ENCODE measurements at regions not wholly inside any gene's neighbourhood (a gene's known extent, or its start where the extent isn't known, plus 50 kb on each side); places are given as distances from the start of the nearest gene placed in this dataset.

DNA sequence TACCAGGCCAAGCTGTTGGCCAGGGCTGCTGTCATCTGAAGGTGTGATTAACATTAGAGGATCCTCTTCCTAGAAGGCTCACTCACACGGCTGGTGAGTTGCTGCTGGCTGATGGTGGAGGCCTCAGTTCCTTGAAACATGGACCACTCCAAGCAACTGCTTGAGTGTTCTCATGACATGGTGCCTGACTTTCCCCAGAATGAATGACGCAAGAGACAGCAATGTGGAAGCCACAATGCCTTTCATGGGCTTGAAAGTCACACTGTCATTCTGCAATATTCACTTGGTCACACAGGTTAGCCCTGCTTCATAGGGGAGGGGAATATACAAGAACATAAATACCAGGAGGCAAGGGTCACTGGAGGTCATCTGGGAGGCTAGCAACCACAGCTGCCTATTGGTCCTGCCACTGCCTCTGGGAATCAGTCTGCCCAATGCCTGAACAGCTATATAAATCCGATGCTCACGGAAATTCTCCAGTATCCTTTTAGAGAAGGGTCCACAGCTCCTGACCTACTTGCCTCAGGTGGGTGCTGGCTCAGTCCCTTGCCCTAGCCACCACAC is 97.1 kb upstream of the MAML3 start:
- peaks cover 49% of the 10 kb centered on the region for H3K4me1 ChIP-seq (ENCODE audit: insufficient read depth, low read length, poor library complexity, severe bottlenecking)
- H3K4me3 ChIP-seq (ENCODE audit: low read length, poor library complexity, severe bottlenecking) = no peak overlapping the region
- no peak overlapping the region for H2AFZ ChIP-seq (ENCODE audit: low read length)
- H3K9me3 ChIP-seq (ENCODE audit: insufficient read depth, low read depth, low read length) = no peaks in the 10 kb centered on the region
- no peak overlapping the region for H3K9ac ChIP-seq (ENCODE audit: low read depth, low read length, poor library complexity, severe bottlenecking)
- no peaks in the 10 kb centered on the region for H3K36me3 ChIP-seq (ENCODE audit: insufficient read depth, low read length)
- H4K20me1 ChIP-seq (ENCODE audit: insufficient read depth, low read length, poor library complexity, severe bottlenecking) = no peaks in the 10 kb centered on the region
- no peaks in the 10 kb centered on the region for H3K27me3 ChIP-seq (ENCODE audit: insufficient read depth, low read length, poor library complexity, severe bottlenecking)
- no peaks in the 10 kb centered on the region; the same call in 1 of the 2 replicates for H3F3A ChIP-seq (ENCODE audit: low read depth)
- H3K4me2 ChIP-seq (ENCODE audit: low read depth, low read length, poor library complexity, severe bottlenecking) = no peak overlapping the region
- H3K9me2 ChIP-seq (replicated peaks; ENCODE audit: low read depth, low read length) = no peaks in the 10 kb centered on the region
- H3K79me2 ChIP-seq (ENCODE audit: insufficient read depth, low read length) = no peaks in the 10 kb centered on the region
- no peak for TF ChIP-seq CTCF (conservative IDR thresholded peaks at IDR 0.05; ENCODE audit: low read length)
- no peak for TF ChIP-seq EZH2phosphoT487 (IDR thresholded peaks at IDR 0.05; ENCODE audit: borderline replicate concordance)

DNA sequence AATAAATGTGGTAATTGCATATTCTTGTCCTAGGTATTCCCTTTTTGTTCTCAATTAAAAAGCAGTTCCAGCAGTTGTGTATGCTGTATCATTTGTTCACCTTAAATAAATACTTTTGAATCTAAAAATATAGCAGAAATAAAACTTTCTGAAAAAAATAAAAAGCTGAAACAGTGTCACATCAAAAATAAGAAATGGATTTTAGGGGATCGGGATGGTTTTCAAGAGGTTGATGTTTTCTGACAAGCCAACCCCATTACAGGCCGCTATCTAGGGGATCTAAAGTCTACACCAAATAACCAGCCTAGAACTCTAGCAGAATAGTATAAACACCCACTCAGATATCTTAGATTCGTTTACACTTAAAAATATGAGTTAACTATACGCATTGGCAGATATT is 95.4 kb upstream of the MAML3 start:
- H3K36me3 ChIP-seq (ENCODE audit: insufficient read depth, low read length) = no peaks in the 10 kb centered on the region
- peak overlapping the region; percentile 55; the same call in 1 of the 2 replicates for H2AFZ ChIP-seq (ENCODE audit: low read length)

DNA sequence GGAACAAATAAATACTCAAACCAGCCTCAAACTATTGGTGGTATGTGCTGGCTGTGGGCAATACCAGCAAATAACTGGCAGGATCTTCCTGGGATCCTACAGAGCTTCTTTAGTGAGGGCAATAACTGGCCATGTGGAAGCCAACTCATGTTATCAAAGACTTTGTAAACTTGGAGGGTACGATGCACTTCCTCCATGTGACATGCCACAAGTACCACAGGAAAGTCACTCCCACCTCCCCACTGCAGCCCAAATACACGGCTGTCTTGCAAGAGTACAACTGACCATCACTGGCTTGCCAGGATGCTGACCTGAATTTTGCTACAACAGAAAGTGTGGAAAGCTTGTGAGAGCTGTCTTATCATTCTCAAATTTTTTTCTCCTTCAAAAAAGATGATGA is 93.3 kb upstream of the MAML3 start:
- Histone ChIP-seq H3K4me1 (ENCODE audit: insufficient read depth, low read length, poor library complexity, severe bottlenecking) (peaks cover 68% of the 10 kb centered on the region), H3K27me3 (ENCODE audit: insufficient read depth, low read length, poor library complexity, severe bottlenecking) (no peaks in the 10 kb centered on the region), H3K79me2 (ENCODE audit: insufficient read depth, low read length) (no peaks in the 10 kb centered on the region), H3K9ac (ENCODE audit: low read depth, low read length, poor library complexity, severe bottlenecking) (no peak overlapping the region), H3F3A (ENCODE audit: low read depth) (no peaks in the 10 kb centered on the region; the same call in 1 of the 2 replicates), H3K9me2 (replicated peaks; ENCODE audit: low read depth, low read length) (no peaks in the 10 kb centered on the region), H4K20me1 (ENCODE audit: insufficient read depth, low read length, poor library complexity, severe bottlenecking) (no peaks in the 10 kb centered on the region), H3K36me3 (ENCODE audit: insufficient read depth, low read length) (no peaks in the 10 kb centered on the region), H3K4me3 (ENCODE audit: low read length, poor library complexity, severe bottlenecking) (peak overlapping the region; percentile 12), H3K4me2 (ENCODE audit: low read depth, low read length, poor library complexity, severe bottlenecking) (peak overlapping the region; percentile 51), H3K9me3 (ENCODE audit: insufficient read depth, low read depth, low read length) (no peaks in the 10 kb centered on the region), H2AFZ (ENCODE audit: low read length) (peak overlapping the region; percentile 43)
- TF ChIP-seq EZH2phosphoT487 (IDR thresholded peaks at IDR 0.05; ENCODE audit: borderline replicate concordance) (no peak), CTCF (conservative IDR thresholded peaks at IDR 0.05; ENCODE audit: low read length) (no peak)

More for the DNA sequence above, 95.4 kb upstream of the MAML3 start:
- Histone ChIP-seq H3K4me2 (ENCODE audit: low read depth, low read length, poor library complexity, severe bottlenecking) (peak overlapping the region; percentile 14), H3K4me3 (ENCODE audit: low read length, poor library complexity, severe bottlenecking) (no peak overlapping the region), H4K20me1 (ENCODE audit: insufficient read depth, low read length, poor library complexity, severe bottlenecking) (no peaks in the 10 kb centered on the region), H3K79me2 (ENCODE audit: insufficient read depth, low read length) (no peaks in the 10 kb centered on the region), H3K9me3 (ENCODE audit: insufficient read depth, low read depth, low read length) (no peaks in the 10 kb centered on the region), H3K4me1 (ENCODE audit: insufficient read depth, low read length, poor library complexity, severe bottlenecking) (peaks cover 54% of the 10 kb centered on the region), H3F3A (ENCODE audit: low read depth) (no peaks in the 10 kb centered on the region; the same call in 1 of the 2 replicates), H3K27me3 (ENCODE audit: insufficient read depth, low read length, poor library complexity, severe bottlenecking) (no peaks in the 10 kb centered on the region), H3K9ac (ENCODE audit: low read depth, low read length, poor library complexity, severe bottlenecking) (no peak overlapping the region), H3K9me2 (replicated peaks; ENCODE audit: low read depth, low read length) (no peaks in the 10 kb centered on the region)
- TF ChIP-seq EZH2phosphoT487 (IDR thresholded peaks at IDR 0.05; ENCODE audit: borderline replicate concordance) (no peak), CTCF (conservative IDR thresholded peaks at IDR 0.05; ENCODE audit: low read length) (no peak)

All from Loucy (cell line).